D341Med (cell line): ENCODE measurements at regions not wholly inside any gene's neighbourhood (a gene's known extent, or its start where the extent isn't known, plus 50 kb on each side); places are given as distances from the start of the nearest gene placed in this dataset.

ENCODE experiments used
- DNase-seq: peaks from one replicate; pipeline ENCODE4 v3.0.0; 2012; ENCODE audit warnings: low spot score

DNA sequence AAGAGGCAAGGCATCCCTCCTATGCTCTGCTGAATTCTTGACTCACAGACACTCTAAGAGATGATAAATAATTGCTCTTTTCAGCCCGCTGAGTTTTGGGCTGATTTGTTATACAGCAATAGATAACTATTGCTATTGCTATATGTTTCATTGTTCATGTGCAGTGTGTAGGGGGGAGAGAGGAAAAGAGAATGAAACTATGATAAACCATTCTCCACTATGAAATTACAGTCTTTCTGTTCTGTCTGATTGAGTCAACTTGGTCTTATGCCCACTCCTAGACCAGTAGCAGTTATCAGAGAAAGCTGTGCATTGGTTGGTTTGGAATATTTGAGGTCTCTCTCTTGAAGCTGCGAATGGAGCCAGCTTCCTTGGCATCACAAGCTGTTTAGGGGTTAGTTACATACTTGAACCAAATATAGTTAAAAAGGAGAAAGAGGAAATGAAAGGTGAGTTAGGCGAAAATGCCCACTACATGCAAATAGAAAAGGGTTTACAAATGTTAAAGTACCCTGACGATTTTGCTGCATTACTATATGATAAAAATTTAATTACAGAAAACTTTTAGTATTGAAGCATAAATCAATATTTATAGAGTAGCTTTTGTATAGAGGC lies 136.3 kb upstream of the ACTBL2 start:
- no peak for DNase-seq

DNA sequence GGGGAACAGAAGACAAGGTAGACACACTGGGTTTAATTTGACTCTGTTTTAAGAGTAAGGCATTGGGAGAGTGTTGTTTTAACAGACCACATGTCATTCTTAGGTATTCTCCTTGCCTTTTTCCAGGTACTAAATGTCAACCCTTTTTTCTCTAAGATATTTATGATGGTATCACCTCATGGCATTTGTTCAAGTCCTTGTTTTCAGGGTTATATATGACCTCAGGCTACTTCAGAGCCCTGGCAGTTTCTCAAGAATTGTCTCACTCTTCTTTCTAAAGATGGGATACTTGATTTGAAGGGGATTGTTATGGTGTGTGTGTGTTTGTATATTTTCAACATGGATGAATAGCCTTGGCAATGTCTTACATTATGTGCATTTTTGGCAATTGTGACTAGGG lies 131.1 kb upstream of the ACTBL2 start:
- no peak for DNase-seq

DNA sequence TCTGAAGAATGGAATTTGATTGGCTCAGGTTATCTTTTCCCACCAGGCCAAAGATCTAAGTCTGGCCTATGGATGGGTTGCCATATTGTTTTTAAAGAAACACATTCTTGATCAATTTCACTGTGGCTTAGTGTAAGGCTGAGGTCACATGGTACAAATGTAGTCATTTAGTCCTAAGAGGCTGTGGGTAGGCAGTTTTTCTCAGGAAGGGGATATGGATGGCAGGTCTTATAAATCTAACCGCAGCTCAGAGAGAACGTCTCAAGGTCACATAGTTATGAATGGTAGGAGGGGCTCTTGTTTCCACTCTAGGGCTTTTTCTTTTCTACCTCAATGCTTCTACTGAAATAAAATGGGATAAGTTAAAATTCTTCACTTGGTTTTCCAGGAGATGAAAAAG lies 128.6 kb upstream of the ACTBL2 start:
- DNase-seq, result no peak

DNA sequence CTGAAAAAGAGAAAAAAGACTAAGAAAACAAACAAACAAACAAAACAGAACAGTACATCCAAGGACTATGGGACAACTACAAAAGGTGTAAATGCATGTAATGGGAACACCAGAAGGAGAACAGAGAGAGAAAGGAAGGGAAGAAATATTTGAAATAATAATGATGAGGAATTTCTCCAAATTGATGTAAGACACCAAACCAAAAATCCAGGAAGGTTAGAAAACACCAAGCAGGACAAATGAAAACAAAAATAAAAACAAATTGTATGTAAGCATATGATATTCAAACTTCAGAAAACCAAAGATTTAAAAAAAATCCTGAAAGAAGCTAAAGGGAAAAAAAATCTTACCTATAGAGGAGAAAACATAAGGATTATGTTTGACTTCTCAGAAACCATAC lies 125.9 kb upstream of the ACTBL2 start:
- DNase-seq, result no peak

DNA sequence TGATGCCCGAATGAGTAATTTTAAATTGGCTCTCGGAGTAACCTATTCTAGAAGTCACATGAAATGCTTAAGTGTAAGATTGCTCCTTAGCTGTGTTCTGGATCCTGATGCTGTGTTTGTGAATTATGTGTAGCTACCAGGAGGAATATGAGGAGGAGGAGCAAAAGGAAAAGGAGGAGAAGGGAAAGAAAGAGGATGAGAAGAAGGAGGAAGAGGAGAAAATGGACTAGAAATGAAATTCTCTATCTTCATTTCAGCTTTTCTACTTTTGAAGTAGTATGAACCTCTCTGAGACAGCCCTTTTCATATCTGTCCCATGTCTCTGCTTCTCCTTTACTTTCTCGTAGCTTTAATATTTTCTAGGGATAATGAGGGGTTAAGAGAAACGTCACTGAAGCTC lies 119.4 kb upstream of the ACTBL2 start:
- no peak for DNase-seq

DNA sequence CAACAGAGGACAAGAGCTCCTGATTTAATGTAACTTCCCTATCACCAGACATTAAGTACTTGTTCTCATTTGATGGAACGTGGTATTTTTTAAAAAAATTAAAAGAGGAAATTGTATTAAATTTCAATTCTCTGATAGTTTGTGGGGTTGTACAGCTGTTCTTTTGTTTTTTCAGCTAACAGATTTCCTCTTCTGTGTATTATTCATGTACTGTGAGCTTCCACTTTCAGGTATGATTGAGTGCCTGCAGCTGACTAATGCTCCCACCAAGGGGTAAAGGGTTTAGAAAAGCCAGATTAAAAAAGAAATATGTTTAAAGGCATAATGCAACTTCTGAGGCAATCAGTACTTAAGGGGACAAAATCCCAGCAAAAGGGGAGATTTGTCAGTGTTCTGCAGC lies 117.7 kb upstream of the ACTBL2 start:
- DNase-seq, result no peak

DNA sequence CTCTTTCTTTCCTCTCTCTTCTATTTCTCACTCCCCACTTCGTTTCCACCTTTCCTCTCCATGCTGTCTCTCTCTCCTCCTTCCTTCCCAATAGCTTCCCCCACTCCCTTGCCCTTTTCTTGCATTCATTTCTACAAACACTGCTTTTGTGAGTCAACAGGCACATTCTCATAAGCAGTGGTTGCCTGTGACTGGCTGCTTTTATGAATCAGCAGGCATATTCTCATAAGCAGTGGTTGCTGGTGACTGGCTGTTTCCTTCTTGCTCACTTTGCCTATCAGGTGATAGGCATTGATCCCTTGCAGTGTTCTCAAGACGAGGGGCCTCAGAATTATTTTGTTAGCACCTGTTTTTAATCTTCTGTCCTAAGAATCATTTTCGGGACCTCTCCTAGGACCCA lies 116.1 kb upstream of the ACTBL2 start:
- DNase-seq, result no peak

DNA sequence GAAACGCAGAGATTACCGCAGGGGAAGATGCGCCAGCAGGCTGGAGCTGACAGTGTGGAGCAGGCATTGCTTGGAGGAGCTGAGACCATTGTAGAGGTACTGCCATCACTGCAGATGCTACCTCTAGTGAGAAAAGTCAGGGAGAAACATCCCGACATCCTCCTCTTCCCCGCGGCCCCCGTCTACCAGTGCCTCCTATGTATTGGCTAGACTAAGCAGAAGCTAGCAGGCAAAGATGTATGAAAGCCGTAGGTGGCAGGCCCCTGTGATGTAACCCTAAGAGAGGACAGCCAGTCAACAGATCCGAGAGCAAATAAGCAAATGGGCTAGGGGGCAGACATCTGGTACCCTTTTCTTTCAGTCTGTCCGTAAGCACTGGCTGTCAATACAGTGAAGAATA lies 115.5 kb upstream of the ACTBL2 start:
- no peak for DNase-seq

DNA sequence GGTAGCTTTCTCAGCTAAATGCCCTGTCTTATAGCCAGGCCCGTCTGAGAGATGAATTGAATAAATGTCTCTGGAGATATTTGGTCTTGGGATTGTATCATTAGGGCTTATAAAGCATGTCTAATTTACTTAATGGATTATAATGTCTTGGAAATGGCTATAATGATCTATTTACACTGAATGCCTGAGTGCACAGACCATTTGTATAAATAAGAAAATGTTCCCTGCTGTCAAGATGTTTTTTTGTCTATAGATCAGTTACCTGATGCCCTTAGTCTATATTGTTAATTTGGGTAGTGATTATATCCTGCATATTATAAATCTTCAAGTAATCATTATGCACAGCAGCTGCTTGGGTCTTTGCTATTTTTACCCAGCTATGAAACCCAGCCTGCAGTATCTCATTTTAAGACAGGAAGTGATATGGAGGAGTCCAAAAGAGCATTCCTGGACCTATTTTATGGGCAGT lies 112.9 kb upstream of the ACTBL2 start:
- no peak for DNase-seq

DNA sequence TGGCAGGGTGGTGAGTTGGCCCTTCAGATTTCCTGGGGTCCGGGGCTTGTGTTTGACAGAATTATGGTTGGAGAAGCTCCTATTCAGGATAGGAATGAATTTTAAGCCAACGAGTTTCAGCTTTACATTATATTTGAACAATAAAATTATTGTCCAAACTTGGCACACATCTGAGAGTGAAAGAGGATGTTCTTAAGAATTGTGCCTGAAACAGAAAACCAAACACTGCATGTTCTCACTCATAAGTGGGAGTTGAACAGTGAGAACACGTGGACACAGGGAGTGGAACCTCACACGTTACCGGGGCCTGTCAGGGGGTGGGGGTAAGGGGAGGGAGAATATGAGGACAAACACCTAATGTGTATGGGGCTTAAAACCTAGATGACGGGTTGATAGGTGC lies 111.8 kb upstream of the ACTBL2 start:
- no peak for DNase-seq

DNA sequence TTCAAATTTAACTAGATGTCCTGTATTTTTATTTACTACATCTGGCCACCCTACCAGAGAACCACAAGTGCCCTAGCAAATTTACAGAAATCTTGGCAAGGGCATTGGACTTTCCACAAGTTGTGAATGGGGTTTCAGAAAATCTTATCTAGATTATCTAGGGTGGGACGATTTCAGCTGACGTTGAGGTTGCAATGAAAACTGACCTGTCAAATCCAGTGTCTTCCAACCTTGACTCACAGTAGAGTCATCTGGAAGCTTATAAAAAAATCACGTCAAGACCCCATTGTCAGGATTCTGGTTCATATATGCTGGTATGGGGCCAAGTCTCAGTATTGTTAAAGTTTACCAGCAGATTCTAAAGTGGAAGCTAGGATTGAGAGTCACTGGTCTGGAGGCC lies 109.6 kb upstream of the ACTBL2 start:
- no peak for DNase-seq

DNA sequence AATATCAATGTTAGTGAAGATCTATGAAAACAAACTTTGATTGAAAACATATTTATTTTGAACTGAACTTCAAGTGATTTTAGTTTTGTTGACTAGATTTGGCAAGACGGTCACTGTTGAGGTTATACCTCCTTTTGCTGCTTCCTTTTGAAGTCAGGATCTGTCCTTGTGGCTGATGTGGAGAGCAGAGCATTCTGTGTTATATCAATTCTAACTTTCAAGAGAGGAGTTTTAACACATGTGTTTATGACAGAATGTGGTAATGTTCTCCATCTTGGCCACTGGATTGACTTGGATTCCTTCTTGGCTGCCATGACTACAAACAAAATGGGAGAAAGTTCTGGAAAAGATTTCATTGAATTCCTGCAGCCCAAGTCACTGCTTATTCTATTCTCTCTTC lies 104.0 kb upstream of the ACTBL2 start:
- no peak for DNase-seq

DNA sequence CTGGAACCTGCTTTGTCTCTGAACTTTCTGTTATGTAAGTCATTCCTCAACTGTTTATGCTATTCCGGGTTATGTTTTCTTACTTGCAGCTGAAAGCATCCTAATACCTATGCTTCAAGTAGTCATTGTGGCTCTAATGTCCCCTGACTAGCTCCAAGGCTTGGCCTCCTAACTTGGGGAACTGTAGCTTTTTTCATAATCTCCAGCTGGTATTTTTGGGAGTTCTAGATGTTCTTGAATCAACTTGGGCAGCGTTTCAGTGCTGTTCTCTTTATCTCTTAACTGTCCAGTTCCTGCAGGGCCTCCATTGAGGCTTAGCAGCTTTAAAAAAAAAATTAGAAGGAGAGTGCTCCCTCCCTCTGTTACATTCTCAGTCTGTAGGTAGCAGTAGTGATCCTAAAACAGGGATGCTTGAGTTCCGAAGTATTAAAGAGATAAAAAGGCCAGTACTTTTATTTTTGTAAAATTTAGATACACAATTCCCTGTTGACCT lies 100.0 kb upstream of the ACTBL2 start:
- DNase-seq, result no peak

DNA sequence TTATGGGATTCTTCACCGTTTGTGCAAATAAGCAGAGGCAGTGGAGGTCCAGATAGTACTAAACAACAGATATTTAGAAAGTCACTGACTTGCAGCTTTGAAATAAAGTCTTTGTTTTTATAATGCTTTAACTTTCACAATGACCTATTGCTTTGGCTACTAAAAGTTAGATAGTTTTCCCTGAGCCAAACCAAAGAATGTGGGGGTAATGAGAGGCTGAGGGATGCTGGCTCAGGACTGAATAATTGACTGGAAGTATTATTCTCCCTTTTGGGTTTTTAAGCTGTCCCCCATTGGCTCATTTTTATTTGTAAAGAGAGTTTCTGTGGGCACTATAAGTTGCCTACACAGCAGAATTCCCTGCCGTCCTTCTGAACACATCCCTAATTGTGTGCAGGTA lies 99.2 kb upstream of the ACTBL2 start:
- DNase-seq, result no peak

DNA sequence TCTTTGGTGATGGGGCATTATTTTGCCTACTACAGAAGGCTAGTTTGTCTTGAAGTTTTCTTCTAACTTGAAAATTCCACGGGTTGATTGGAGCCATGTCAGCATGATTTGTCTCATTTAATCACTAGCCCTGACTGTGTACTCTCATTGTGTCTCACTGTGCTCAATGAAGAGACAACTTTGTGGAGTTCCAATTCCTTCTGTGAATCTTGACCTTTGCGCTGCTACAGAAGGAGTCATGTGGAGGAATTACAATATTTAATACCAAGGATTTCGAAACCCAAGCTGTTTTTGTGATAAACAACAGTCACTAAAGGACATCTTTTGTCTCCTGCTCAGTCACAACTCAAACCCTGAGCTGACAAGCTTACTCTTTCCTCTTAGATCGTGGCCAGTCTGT lies 98.6 kb upstream of the ACTBL2 start:
- DNase-seq, result no peak

DNA sequence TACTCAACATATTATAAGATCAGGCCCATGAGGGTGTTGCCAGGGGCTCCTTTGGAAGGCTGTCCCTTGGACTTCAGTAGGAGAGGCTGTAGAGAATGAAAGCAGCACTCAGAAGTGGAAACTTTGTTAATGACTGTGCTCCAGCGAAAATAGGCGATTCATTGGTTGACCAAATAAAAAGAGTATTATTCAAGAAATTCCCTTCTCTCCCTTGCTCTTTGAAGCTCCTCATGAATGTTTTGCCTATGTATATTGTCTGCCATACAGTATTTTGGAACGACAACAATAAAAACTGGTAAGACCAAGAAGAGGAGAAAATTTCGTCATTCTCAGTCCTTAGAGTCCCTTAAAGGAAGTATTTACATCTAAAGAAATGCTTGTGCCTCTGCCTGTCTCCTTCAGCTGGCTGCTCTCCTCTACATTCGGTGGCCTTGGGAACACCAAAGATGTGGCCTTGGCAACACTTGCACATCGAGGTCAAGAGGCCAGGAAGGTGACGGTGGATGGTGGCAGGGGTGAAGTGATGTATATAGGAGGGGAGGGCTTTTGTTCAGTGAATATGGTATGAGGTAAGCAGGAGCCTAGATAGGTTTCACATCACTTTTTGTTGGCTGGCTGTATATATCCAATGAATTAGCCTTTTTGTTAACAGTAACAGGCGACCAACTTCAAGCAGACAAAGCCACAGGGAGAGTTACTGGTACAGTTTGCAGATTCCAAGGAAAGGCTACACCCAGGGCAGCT lies 95.0 kb upstream of the ACTBL2 start:
- no peak for DNase-seq

DNA sequence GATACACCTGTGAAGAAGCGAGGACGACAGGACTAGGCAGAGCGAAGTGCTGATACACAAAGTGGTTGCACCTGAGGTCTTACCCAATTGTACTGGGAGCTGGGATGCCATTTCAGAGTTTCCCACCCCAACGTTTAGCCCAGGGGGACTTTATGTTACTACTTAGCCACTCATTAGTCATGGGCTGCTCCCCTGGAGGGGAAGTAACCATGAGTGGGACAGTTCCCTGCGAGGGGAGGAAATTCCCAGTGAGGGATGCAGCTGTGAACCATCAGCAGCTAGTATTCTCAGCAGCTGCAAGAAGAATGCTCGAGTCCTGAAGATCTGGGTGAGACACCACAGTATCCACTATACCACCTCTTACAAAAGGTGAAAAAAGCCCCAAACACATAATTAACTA lies 93.7 kb upstream of the ACTBL2 start:
- no peak for DNase-seq

DNA sequence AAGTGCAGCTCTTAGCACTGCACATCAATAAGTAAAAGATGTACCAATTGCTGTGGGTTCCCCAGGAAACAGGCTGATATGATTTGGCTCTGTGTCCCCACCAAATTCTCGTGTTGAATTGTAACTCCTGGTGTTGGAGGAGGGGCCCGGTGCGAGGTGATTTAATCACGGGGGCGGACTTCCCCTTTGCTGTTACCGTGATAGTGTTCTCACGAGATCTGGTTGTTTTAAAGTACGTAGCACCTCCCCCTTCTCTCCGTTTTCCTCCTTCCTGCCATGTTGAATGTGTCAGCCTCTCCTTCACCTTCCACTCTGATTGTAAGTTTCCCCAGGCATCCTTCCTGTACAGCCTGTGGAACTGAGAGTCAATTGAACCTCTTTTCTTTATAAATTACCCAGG lies 93.2 kb upstream of the ACTBL2 start:
- DNase-seq, result no peak

DNA sequence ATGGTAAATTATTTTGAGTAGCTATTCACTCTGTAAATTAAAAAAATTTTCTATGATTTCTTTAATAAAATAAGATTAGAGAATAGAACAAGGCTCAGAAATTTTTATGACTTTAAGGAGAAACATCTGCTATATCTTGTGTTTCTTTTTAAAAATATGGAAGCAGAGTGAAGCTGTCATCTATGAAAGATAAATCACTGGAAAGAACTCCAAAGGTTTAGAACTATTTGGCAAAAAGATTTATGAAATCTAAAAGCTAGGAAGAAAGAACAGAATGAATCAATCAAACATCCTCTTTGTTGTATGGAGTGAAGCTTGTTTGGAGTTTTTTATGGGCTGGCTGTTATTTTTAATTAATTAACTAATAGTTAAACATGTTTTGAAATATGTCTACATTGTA lies 89.8 kb upstream of the ACTBL2 start:
- no peak for DNase-seq

DNA sequence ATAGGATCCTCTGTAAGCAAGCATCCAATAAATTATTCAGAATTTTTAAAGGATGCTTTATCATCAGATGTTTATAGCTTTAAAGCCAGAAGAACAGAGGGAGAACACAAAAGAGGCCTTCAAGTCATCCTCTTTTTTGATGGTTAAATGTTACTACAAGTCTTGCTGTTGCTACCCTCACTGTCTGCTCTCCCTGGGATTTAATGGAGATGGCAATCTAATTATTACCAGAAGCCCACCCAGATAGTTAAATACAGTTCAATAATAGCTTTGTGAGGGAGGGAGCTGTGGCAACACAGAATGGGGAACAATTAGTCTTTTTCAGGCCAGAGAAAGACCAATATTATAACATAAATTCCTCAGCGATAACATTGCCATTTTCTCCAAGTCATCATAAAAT lies 87.0 kb upstream of the ACTBL2 start:
- DNase-seq, result no peak

DNA sequence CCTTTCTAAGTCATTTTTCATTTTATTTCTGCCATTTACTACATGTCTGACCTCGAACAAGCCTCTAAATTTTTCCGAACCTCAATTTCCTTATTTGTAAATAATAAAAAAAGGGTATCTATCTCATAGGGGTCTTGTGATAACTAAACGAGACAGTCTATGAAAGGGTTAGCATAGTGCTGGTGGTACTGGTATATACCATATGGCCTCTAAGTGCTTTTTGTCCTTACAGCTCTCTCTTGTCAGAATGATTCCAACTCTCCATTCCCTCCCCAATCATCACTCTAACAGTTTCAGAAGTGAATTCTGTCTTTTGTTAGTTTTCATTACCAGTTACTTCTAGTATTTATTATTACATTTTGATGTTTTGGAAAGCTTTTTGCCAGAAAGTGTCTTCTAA lies 85.5 kb upstream of the ACTBL2 start:
- no peak for DNase-seq

DNA sequence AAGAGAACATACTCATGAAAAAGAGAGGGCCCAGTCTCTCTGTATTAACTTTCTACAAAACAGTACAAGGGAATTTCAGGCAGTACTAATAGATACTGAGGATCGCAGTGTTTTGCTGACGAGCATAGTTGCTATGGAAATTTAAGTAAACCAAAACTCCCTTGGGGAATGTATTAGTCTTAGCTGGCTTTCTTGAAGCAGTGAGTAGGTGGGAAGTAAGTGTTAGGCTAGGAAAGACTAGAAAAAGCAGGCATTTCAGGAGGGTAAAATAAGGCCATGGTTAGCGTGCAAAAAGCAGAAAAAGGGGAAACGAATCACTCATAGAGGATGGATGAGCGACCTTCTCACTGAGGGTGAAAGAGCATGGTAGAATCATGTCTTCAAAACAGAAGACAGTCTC lies 84.3 kb upstream of the ACTBL2 start:
- no peak for DNase-seq

DNA sequence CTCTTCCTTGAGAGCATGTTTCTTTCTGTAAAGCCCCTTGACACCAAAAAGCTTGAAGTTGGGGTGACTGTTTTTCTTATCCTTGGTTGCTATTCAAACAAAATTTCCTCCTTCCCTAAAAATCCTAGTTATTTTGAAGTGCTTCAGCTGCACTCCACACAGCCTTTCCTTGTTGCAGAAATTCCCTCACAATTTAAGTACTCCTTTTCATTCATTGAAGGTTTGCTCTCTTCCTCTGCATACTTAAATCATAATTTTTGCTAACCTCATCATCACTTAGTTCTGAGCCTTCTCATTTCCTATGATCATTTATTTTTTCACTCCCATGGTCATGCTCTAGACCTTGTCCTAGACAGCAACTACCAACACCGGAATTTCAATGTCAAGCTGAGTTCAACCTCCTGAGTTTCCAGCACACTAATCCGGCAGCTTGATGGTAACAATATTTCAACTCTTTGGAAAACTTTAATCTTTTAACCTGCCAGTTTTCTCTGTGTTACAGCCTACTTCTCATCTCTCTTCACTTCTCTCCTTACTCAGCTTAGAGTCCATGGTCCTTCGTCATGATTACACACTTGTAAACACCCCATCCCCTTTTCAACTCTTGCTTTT lies 78.7 kb upstream of the ACTBL2 start:
- DNase-seq, result no peak
